NCI-H1092 treated with DMSO at 0.1 percent for 48 hours (cell line): ENCODE measurements at regions not wholly inside any gene's neighbourhood (a gene's known extent, or its start where the extent isn't known, plus 50 kb on each side); places are given as distances from the start of the nearest gene placed in this dataset.

ENCODE experiments used
- DNase-seq: peaks from one replicate; lab custom pipeline; 2025; lab: John Stamatoyannopoulos, UW

DNA sequence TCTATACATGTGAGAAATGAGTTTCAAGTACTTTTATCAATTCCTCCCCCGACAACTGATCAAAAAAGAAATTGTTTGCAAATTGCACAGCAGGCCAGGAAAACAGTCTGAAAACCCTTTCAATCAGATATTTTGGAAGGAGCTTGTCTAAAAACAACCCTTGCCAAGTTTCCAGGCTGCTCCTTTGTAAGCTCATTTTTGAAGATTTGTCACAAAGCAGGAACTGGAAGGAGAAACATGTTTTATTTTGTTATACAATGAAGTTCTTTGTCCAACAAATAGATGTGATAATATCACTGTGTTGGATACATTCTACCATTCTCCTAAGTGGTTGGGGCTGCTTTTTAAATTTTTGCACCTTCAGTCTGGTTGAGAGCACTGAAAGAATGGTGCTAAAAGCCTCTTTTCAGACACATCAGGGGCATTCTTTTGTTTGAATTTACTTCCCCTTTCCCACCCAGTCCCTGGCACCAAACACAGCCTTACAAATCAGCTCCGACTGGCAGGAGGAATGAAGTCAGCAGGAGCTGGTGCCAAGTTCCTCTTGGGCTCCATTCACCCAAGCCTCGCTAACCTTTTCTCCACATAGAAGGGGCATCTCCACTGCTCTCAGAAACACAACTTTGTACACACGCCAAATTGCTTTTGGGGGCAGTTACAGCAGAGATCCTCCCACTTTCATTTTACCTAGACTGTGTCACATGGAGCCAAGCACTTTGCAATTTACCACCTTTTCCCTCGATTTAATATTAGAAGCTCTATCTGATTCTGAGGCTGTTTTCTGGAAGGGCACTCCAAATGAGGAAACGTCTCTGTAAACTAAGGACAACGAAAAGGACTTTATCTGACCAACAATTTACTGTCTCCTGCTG is 88.0 kb downstream of the C1D start:
- DNase-seq = peak; percentile 32

DNA sequence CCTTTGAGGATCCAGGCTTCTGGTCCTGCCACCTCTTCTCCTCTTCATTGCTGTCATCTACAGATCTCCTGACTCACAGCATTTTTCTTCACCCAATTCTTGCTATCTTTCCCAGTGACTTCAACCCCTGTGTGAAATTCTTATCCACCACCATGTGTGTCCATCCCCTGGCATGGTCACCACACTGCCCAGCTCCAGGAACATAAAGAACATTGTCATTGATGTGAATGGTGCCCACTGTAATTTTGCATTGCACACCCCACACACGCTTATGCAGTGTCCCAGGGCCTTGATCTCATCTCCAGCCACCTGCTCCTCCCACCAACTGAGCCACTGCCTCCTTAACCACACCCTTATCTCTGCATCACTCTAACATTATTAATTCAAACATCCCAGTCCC is 85.3 kb downstream of the C1D start:
- no peak for DNase-seq

DNA sequence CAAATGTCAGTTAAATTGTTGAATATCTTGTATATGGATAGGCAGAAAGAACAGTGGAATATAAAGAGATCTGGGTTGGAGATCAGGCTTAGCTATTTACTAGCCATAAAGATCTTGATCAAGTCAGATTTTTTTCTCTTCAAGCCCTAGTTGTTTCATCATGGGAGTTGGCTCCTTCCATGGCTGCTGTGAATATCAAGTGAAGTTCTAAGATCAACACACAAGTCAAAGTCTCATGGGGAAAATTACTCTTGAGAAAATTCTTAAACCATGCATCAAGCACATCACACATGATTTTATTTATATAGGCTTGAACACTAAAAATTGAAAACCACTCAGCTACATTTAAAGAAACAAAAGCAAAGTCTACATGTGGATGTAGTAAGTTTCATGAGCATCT is 79.8 kb downstream of the C1D start:
- DNase-seq = no peak

GRCh38 chr2:67984600-67984999 is 78.2 kb downstream of the C1D start:
- no peak for DNase-seq

GRCh38 chr2:67985586-67985985 is 77.2 kb downstream of the C1D start:
- DNase-seq = no peak

DNA sequence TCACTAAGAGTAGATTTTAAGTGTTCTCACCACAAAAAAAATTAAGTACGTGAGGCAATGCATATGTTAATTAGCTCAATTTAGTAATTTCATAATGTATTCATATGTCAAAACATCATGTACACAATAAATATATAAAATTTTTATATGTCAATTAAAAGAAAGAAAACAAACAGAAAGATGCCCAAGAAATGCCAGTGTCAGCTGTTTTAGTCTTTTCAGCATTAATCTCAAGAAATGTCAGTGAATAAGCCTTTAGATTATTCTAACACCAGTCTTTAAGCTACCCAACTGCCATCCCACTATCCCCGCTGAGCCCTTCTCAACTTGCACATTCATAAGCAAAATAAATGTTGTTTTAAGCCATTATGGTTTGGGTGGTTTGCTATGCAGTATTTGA is 76.5 kb downstream of the C1D start:
- no peak for DNase-seq
